ENCODE measurements at regions not wholly inside any gene's neighbourhood (a gene's known extent, or its start where the extent isn't known, plus 50 kb on each side); places are given as distances from the start of the nearest gene placed in this dataset.

- no peak overlapping the region for H3K4me3 ChIP-seq (ENCODE audit: low read length, poor library complexity, severe bottlenecking)
- TF ChIP-seq CTCF (conservative IDR thresholded peaks at IDR 0.05; ENCODE audit: low read length) = no peak
- no peak for TF ChIP-seq EZH2phosphoT487 (IDR thresholded peaks at IDR 0.05; ENCODE audit: borderline replicate concordance)
- no peaks in the 10 kb centered on the region for H4K20me1 ChIP-seq (ENCODE audit: insufficient read depth, low read length, poor library complexity, severe bottlenecking)
- H3F3A ChIP-seq (ENCODE audit: low read depth) = no peaks in the 10 kb centered on the region
- H3K9me3 ChIP-seq (ENCODE audit: insufficient read depth, low read depth, low read length) = peaks cover 15% of the 10 kb centered on the region
- H3K4me2 ChIP-seq (ENCODE audit: low read depth, low read length, poor library complexity, severe bottlenecking) = no peak overlapping the region
- no peak overlapping the region for H3K9ac ChIP-seq (ENCODE audit: low read depth, low read length, poor library complexity, severe bottlenecking)
- H3K9me2 ChIP-seq (replicated peaks; ENCODE audit: low read depth, low read length) = no peaks in the 10 kb centered on the region
- no peaks in the 10 kb centered on the region for H3K4me1 ChIP-seq (ENCODE audit: insufficient read depth, low read length, poor library complexity, severe bottlenecking)
- no peaks in the 10 kb centered on the region for H3K36me3 ChIP-seq (ENCODE audit: insufficient read depth, low read length)
- H2AFZ ChIP-seq (ENCODE audit: low read length) = no peak overlapping the region
- H3K79me2 ChIP-seq (ENCODE audit: insufficient read depth, low read length) = no peaks in the 10 kb centered on the region
- H3K27me3 ChIP-seq (ENCODE audit: insufficient read depth, low read length, poor library complexity, severe bottlenecking) = no peaks in the 10 kb centered on the region
Measured at GRCh38 chr3:152038490-152038889, 165.0 kb downstream of the SUCNR1 start.

- Histone ChIP-seq H3K27me3 (ENCODE audit: insufficient read depth, low read length, poor library complexity, severe bottlenecking) (no peaks in the 10 kb centered on the region), H3K9me3 (ENCODE audit: insufficient read depth, low read depth, low read length) (peaks cover 15% of the 10 kb centered on the region), H3K4me1 (ENCODE audit: insufficient read depth, low read length, poor library complexity, severe bottlenecking) (no peaks in the 10 kb centered on the region), H3K9ac (ENCODE audit: low read depth, low read length, poor library complexity, severe bottlenecking) (no peak overlapping the region), H3F3A (ENCODE audit: low read depth) (no peaks in the 10 kb centered on the region), H2AFZ (ENCODE audit: low read length) (no peak overlapping the region), H3K36me3 (ENCODE audit: insufficient read depth, low read length) (no peaks in the 10 kb centered on the region), H3K79me2 (ENCODE audit: insufficient read depth, low read length) (no peaks in the 10 kb centered on the region), H3K4me2 (ENCODE audit: low read depth, low read length, poor library complexity, severe bottlenecking) (no peak overlapping the region), H3K9me2 (replicated peaks; ENCODE audit: low read depth, low read length) (no peaks in the 10 kb centered on the region), H3K4me3 (ENCODE audit: low read length, poor library complexity, severe bottlenecking) (no peak overlapping the region), H4K20me1 (ENCODE audit: insufficient read depth, low read length, poor library complexity, severe bottlenecking) (no peaks in the 10 kb centered on the region)
- TF ChIP-seq CTCF (conservative IDR thresholded peaks at IDR 0.05; ENCODE audit: low read length) (no peak), EZH2phosphoT487 (IDR thresholded peaks at IDR 0.05; ENCODE audit: borderline replicate concordance) (no peak)
Measured at GRCh38 chr3:152039887-152040286, 166.4 kb downstream of the SUCNR1 start.

GRCh38 chr3:152040319-152040718 lies 166.9 kb downstream of the SUCNR1 start:
- TF ChIP-seq CTCF (conservative IDR thresholded peaks at IDR 0.05; ENCODE audit: low read length) (no peak), EZH2phosphoT487 (IDR thresholded peaks at IDR 0.05; ENCODE audit: borderline replicate concordance) (no peak)
- Histone ChIP-seq H3F3A (ENCODE audit: low read depth) (no peaks in the 10 kb centered on the region), H4K20me1 (ENCODE audit: insufficient read depth, low read length, poor library complexity, severe bottlenecking) (no peaks in the 10 kb centered on the region), H3K27me3 (ENCODE audit: insufficient read depth, low read length, poor library complexity, severe bottlenecking) (no peaks in the 10 kb centered on the region), H3K9me3 (ENCODE audit: insufficient read depth, low read depth, low read length) (peaks cover 15% of the 10 kb centered on the region), H3K36me3 (ENCODE audit: insufficient read depth, low read length) (no peaks in the 10 kb centered on the region), H3K4me3 (ENCODE audit: low read length, poor library complexity, severe bottlenecking) (no peak overlapping the region), H3K79me2 (ENCODE audit: insufficient read depth, low read length) (no peaks in the 10 kb centered on the region), H3K4me2 (ENCODE audit: low read depth, low read length, poor library complexity, severe bottlenecking) (no peak overlapping the region), H2AFZ (ENCODE audit: low read length) (no peak overlapping the region), H3K9ac (ENCODE audit: low read depth, low read length, poor library complexity, severe bottlenecking) (no peak overlapping the region), H3K9me2 (replicated peaks; ENCODE audit: low read depth, low read length) (no peaks in the 10 kb centered on the region), H3K4me1 (ENCODE audit: insufficient read depth, low read length, poor library complexity, severe bottlenecking) (no peaks in the 10 kb centered on the region)

Data from Loucy (cell line).